ENCODE measurements at regions not wholly inside any gene's neighbourhood (a gene's known extent, or its start where the extent isn't known, plus 50 kb on each side); places are given as distances from the start of the nearest gene placed in this dataset.

GRCh38 chrX:99421796-99422195 is 988.3 kb downstream of the PCDH19 start:
- H3K9me3 Mint-ChIP-seq (ENCODE audit: unreplicated experiment): no peaks in the 10 kb centered on the region
- TF ChIP-seq, protein P1, sequence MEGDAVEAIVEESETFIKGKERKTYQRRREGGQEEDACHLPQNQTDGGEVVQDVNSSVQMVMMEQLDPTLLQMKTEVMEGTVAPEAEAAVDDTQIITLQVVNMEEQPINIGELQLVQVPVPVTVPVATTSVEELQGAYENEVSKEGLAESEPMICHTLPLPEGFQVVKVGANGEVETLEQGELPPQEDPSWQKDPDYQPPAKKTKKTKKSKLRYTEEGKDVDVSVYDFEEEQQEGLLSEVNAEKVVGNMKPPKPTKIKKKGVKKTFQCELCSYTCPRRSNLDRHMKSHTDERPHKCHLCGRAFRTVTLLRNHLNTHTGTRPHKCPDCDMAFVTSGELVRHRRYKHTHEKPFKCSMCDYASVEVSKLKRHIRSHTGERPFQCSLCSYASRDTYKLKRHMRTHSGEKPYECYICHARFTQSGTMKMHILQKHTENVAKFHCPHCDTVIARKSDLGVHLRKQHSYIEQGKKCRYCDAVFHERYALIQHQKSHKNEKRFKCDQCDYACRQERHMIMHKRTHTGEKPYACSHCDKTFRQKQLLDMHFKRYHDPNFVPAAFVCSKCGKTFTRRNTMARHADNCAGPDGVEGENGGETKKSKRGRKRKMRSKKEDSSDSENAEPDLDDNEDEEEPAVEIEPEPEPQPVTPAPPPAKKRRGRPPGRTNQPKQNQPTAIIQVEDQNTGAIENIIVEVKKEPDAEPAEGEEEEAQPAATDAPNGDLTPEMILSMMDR (IDR thresholded peaks at IDR 0.05; ENCODE audit: unreplicated experiment): no peak
- H3K4me3 Mint-ChIP-seq (ENCODE audit: unreplicated experiment): no peak overlapping the region
- H3K27ac Mint-ChIP-seq (ENCODE audit: unreplicated experiment): no peak overlapping the region
- H3K27me3 Mint-ChIP-seq (ENCODE audit: unreplicated experiment): no peaks in the 10 kb centered on the region
- H3K36me3 Mint-ChIP-seq (ENCODE audit: low read depth, unreplicated experiment): no peaks in the 10 kb centered on the region
- no peak for DNase-seq (ENCODE audit: low spot score)
- no peaks in the 10 kb centered on the region for H3K4me1 Mint-ChIP-seq (ENCODE audit: unreplicated experiment)

DNA sequence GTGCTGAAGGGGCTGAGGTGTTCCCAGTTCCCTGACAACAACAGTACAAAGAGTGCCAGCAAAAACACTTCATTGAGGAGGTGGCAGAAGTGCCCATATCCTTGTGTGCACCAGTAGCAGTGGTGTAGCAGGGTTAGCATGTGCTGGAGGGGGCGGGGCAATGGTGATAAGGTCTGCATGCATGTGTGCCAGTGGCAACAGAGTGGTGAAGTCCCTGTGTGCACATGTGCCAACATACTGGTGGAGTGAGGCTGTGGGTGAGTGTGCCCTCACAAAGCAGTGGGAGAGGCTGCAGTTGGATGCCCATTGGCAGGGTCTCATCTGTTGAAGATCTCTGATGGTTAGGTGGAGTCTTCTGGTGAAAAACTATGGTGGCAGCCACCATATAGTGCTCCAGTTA is 994.6 kb downstream of the PCDH19 start:
- Mint-ChIP-seq H3K27me3 (ENCODE audit: unreplicated experiment) (no peaks in the 10 kb centered on the region), H3K9me3 (ENCODE audit: unreplicated experiment) (no peaks in the 10 kb centered on the region), H3K4me1 (ENCODE audit: unreplicated experiment) (no peaks in the 10 kb centered on the region), H3K4me3 (ENCODE audit: unreplicated experiment) (no peak overlapping the region), H3K27ac (ENCODE audit: unreplicated experiment) (no peak overlapping the region), H3K36me3 (ENCODE audit: low read depth, unreplicated experiment) (no peaks in the 10 kb centered on the region)
- no peak for DNase-seq (ENCODE audit: low spot score)
- TF ChIP-seq, protein P1 (IDR thresholded peaks at IDR 0.05; ENCODE audit: unreplicated experiment): no peak

DNA sequence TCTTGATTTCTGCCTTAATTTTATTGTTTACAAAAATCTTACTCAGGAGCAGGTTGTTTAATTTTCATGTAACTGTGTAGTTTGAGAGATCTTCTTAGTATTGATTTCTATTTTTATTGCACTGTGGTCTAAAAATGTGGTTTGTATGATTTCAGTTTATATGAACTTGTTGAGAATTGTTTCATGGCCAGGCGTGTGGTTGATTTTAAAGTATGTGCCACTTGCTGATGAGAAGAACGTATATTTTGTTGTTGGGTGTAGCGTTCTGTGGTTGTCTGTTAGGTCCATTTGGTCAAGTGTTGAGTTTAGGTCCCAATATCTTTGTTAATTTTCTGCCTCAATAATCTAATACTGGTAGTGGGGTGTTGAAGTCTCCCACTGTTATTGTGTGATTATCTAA is 996.8 kb downstream of the PCDH19 start:
- Mint-ChIP-seq H3K27me3 (ENCODE audit: unreplicated experiment) (no peaks in the 10 kb centered on the region), H3K9me3 (ENCODE audit: unreplicated experiment) (no peaks in the 10 kb centered on the region), H3K27ac (ENCODE audit: unreplicated experiment) (no peak overlapping the region), H3K4me1 (ENCODE audit: unreplicated experiment) (no peaks in the 10 kb centered on the region), H3K36me3 (ENCODE audit: low read depth, unreplicated experiment) (no peaks in the 10 kb centered on the region), H3K4me3 (ENCODE audit: unreplicated experiment) (no peak overlapping the region)
- TF ChIP-seq, protein P1 (IDR thresholded peaks at IDR 0.05; ENCODE audit: unreplicated experiment): no peak
- no peak for DNase-seq (ENCODE audit: low spot score)

DNA sequence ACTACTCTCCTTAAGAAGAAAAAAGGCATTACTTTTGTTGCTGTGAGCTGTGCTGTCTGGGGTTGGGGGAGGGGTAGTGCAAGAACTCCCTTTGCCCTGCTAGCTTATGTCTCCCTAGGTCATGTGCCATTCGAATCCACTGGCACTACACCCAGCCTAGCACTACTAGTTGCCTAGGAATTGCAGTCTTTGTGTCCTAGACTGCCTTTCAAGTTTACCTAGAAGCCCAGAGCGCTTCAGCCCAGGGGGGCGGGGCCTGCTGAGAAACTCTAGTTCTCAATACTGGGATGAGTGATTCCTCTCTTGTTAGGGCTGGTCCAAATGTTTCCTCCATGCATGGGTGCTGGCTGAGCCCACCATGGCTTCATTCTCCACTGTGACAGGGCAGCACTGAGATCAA is 1011.5 kb downstream of the PCDH19 start:
- TF ChIP-seq, protein P1 (IDR thresholded peaks at IDR 0.05; ENCODE audit: unreplicated experiment): no peak
- Mint-ChIP-seq H3K4me3 (ENCODE audit: unreplicated experiment) (no peak overlapping the region), H3K4me1 (ENCODE audit: unreplicated experiment) (no peaks in the 10 kb centered on the region), H3K36me3 (ENCODE audit: low read depth, unreplicated experiment) (no peaks in the 10 kb centered on the region), H3K9me3 (ENCODE audit: unreplicated experiment) (no peaks in the 10 kb centered on the region), H3K27ac (ENCODE audit: unreplicated experiment) (no peak overlapping the region), H3K27me3 (ENCODE audit: unreplicated experiment) (no peaks in the 10 kb centered on the region)
- DNase-seq (ENCODE audit: low spot score): no peak

DNA sequence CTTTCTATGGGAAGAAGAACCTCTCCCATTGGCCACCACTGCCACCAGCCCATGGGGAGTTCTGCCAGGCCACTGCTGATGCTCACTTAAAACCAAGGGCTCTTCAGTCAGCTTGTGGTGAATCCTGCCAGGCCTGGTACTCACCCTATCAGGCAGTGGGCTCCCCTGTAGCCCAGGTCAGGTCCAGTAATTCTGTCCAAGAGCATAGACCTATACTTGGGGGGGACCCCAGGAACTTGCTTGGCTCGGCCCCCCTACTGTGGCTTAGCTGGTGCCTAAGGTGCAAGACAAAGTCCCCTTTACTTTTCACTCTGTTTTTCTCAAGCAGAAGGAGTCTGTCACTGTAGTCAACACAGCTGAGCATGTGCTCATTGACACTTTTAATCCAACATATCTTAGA is 1012.2 kb downstream of the PCDH19 start:
- Mint-ChIP-seq H3K27me3 (ENCODE audit: unreplicated experiment) (no peaks in the 10 kb centered on the region), H3K4me1 (ENCODE audit: unreplicated experiment) (no peaks in the 10 kb centered on the region), H3K27ac (ENCODE audit: unreplicated experiment) (no peak overlapping the region), H3K36me3 (ENCODE audit: low read depth, unreplicated experiment) (no peaks in the 10 kb centered on the region), H3K4me3 (ENCODE audit: unreplicated experiment) (no peak overlapping the region), H3K9me3 (ENCODE audit: unreplicated experiment) (no peaks in the 10 kb centered on the region)
- no peak for DNase-seq (ENCODE audit: low spot score)
- TF ChIP-seq, protein P1 (IDR thresholded peaks at IDR 0.05; ENCODE audit: unreplicated experiment): no peak

Measured in endothelial cell (in vitro differentiated cells).